ENCODE measurements at regions not wholly inside any gene's neighbourhood (a gene's known extent, or its start where the extent isn't known, plus 50 kb on each side); places are given as distances from the start of the nearest gene placed in this dataset.
A peak's percentile ranks its signal among the peaks of the same experiment; 100 is the strongest.
"Not testable (repeated sequence)": the region's sequence is repeated elsewhere in the genome, so short reads cannot be mapped to it uniquely, and the experiment has no call there.

DNA sequence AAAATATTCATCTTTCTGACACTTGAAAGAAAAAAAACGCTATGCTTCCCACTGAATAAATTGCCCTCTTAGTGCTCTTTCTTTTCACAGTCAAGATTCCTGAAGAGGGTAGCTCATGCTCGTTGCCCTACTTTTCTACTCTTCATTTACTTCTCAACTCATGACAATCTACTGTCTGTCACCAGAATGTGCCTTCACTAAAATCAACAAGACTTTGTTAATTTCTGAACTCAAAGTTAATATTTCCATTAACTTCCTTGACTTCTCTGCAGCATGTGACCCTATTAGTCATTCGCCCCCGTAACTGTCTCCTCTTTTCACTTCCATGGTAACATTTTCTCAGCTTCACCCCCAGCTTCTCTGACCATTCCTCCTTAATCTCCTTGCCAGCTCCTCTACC lies 98.9 kb upstream of the MAPRE2 start:
- no peak for DNase-seq (ENCODE audit: low spot score)

GRCh38 chr18:34942975-34943374 lies 98.2 kb upstream of the MAPRE2 start:
- no peak for DNase-seq (ENCODE audit: low spot score)

GRCh38 chr18:34943587-34943986 lies 97.6 kb upstream of the MAPRE2 start:
- no peak for DNase-seq (ENCODE audit: low spot score)

DNA sequence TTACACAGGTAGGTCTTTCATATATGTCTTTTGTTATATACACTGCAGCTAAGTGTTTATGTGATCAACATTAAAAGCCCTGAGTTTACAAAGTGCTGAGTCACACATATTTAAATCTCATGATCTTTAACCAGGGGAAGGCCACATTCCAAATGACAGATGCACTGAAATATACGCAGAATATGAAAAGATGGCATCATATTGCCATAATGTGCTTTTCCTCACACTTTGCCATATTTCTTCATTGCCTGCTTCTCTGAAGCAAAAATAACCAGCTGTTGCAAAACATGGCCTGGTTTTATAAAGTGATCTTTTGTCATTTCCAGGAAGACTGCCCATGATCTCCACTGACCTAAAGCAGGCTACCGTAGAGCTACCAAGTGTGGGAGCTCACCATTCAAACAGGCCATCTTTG lies 93.5 kb upstream of the MAPRE2 start:
- DNase-seq (ENCODE audit: low spot score): no peak

DNA sequence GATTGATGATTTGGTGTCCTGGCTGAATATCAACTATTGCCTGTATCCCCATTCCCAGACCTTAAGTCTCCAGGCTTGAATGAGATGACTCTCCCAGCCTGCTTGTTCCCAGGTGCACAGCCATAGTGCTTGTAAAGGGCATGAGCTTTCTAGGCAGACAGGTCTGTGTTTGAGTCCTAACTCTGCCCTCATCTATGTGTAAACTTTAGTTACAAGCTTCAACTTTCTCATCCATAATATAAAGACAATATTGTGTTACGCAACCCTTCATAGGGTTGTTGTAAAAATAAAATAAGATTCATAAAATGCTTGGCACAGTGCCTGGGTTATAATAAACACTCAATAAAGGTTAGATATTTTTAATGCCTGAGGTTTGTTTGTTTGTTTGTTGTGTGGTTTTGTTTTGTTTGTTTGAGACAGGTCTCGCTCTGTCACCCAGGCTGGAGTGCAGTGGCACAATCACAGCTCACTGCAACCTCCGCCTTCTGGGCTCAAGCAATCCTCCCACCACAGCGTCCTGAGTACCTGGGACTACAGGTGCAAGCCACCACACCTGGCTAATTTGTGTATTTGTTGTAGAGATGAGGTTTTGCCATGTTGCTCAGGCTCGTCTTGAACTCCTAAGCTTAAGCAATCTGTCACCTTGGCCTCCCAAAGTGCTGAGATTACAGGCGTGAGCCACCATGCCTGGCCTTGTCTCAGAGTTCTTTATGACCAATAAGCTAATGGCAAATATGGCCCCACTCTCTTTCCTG lies 89.4 kb upstream of the MAPRE2 start:
- DNase-seq (ENCODE audit: low spot score): no peak

DNA sequence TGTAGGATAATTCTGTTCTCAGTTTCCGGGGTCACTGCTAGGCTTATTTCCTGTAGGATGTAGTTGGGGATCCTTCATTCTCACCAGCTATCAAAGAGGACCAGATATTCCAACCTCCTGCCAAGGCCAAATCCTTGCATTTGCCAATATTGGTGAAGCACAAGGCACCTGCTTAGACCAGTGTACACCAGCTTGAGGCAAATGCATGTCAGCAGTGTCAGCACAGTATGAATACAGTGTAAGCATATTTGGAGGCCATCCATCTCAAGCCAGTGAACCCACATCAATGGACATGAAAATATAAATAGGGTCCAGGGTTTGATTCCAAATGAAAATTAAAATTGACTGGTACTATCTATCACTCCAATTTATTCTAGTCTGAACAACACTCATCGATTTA lies 88.0 kb upstream of the MAPRE2 start:
- DNase-seq (ENCODE audit: low spot score): no peak

- DNase-seq (ENCODE audit: low spot score): not testable (repeated sequence)
These were observed 85.7 kb upstream of the MAPRE2 start for GRCh38 chr18:34955494-34955893.

DNA sequence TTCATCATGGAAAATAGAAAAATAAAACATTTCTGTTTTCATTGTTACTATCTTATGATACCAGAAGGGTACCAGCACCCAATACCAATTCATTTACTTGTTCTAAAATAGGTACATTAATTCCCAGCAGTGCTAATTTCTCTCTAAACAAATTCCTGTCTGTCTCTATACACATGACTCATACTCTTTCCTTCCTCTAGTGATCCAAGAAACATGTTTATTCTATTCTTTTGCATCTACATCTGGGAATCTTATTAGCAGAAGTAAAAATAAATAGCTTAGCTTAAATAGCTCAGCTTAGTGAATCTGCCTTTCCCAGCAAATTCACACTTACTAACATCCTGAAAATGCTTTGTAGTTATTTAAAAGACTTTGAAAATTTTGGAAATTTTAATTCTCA lies 84.5 kb upstream of the MAPRE2 start:
- no peak for DNase-seq (ENCODE audit: low spot score)

DNA sequence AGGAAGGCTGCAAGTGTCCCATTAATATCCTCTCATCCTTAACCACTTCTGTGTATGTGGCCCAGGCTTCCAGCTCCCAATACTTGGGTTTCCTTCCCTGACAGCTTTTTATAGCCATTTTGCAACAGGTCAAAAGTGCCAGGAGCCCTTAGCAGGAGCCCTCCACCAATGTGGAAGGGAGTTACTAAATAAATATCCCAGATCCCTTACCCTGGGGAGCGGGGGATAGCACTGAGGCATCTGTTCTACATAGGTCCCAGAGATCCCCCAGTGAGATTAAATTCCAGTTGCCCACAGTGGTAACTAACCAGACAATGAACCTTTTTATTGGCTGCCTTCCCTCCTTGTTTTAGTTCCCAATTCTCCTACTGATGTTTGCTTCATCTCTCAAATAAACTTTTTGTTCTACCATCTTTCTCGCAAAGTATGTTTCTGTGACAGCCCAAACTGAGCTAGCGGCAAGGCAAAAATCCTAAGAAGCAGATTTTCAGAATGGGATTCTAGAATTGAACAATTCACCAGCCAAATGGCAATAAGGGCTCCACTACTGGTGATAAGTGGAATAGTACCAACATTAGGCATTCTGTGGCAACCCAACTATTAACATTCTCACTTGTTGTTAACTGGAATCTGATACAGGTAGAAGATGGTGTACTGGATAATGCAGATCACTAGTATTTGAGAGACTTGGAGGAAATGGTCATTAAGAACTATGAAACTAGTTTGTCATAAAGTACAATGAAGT lies 83.9 kb upstream of the MAPRE2 start:
- no peak for DNase-seq (ENCODE audit: low spot score)

GRCh38 chr18:34957864-34958259 lies 83.4 kb upstream of the MAPRE2 start:
- no peak for DNase-seq (ENCODE audit: low spot score)

DNA sequence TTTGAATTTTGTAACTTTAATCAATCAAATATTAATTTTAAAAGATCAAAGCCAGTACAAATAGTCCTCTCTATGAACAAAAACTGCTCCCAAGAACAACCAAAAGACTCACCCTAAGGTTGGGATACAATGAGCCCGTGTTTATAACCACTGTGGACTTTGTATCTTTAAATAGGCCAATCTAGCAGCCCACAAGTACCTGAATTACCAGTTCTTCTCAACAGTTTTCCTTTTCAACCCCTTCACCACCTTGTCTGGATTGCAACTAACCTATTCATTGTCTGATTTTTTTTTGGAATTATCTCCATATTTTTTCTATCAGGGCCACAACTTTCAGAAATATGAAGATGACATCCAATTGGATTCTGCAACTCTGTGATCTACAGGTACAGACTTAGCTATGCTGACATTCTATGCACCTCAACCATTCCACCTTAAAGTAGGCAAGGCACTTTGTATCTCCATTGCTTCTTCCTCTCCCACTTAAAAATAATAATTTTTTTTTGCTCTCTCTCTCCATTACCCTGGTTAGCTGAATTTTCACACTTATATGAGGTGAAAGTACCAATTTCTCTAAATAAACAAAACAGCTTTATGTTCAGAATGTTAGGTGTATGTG lies 81.9 kb upstream of the MAPRE2 start:
- DNase-seq (ENCODE audit: low spot score): no peak

GRCh38 chr18:34959989-34960388 lies 81.2 kb upstream of the MAPRE2 start:
- no peak for DNase-seq (ENCODE audit: low spot score)

GRCh38 chr18:34965108-34965507 lies 76.1 kb upstream of the MAPRE2 start:
- DNase-seq (ENCODE audit: low spot score): no peak

DNA sequence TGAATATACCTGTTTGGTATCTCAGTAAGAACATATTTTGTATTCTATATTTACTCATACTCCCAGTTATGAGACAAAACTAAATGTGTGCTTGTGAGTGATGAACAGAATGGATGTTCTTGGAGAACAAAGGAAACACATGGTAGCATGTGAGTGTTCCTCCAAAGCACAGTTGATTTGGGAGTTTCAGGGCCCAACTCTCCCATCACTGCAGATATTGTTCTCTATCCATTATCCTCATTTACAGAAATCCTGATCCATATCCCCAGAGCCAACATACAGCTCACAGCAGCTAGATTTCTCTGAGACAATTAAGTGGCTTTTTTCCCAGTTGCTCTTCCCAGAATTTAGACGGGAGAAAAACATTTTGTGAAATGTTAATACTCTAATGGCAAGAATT lies 75.6 kb upstream of the MAPRE2 start:
- DNase-seq (ENCODE audit: low spot score): no peak

- no peak for DNase-seq (ENCODE audit: low spot score)
These were observed 71.1 kb upstream of the MAPRE2 start for GRCh38 chr18:34970106-34970505.

- DNase-seq (ENCODE audit: low spot score): no peak
These were observed 69.9 kb upstream of the MAPRE2 start for GRCh38 chr18:34971313-34971712.

DNA sequence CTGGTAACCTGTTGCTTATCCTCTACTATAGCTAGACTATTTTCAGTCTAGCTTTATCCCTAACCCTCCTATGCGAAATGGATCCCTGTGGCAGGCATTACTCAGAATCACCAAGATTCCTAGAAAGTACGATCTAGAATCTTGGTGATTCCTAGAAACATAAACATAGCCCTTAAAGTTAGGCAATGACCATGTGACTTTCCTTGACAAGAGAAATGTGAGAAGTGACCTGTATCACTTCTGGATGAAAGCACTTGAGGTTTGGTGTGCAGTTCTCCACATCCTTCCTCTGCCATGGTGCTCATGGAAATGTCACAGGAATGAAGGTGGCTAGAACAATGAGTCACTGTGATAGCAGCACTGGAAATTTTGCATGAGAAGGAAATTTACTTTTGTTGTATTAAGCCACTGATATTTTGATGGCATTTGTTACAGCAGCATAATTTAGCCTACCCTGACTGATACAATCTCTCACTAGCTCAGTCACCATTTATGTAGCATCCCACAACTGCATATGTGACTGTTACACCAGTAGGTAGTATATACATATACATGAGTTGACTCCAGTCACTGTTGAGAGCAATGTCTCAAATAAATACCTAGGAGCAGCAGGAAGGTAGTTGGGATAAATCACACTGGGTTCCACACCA lies 68.3 kb upstream of the MAPRE2 start:
- DNase-seq (ENCODE audit: low spot score): no peak

GRCh38 chr18:34976123-34976522 lies 65.1 kb upstream of the MAPRE2 start:
- no peak for DNase-seq (ENCODE audit: low spot score)

GRCh38 chr18:34976534-34976898 lies 64.7 kb upstream of the MAPRE2 start:
- DNase-seq (ENCODE audit: low spot score): no peak

GRCh38 chr18:34976899-34977837 lies 64.0 kb upstream of the MAPRE2 start:
- DNase-seq (ENCODE audit: low spot score): peak; percentile 72

- DNase-seq (ENCODE audit: low spot score): peak; percentile 28
These were observed 63.2 kb upstream of the MAPRE2 start for GRCh38 chr18:34977838-34978532.
